Neural progenitor cell (in vitro differentiated cells): ENCODE measurements at regions not wholly inside any gene's neighbourhood (a gene's known extent, or its start where the extent isn't known, plus 50 kb on each side); places are given as distances from the start of the nearest gene placed in this dataset.

Experiments used
- CTCF ChIP-seq: fragments of 200-600 bp; sonication (generic); IDR thresholded peaks from 2 replicates; pipeline ENCODE4 v1.5.1; 2017; ENCODE audit warnings: antibody characterized with exemption, mild to moderate bottlenecking
- EZH2 ChIP-seq: fragments of 200-600 bp; sonication (generic); IDR thresholded peaks from 2 replicates; pipeline ENCODE4 v1.6.1; 2017; ENCODE audit warnings: antibody characterized with exemption, mild to moderate bottlenecking, moderate library complexity

DNA sequence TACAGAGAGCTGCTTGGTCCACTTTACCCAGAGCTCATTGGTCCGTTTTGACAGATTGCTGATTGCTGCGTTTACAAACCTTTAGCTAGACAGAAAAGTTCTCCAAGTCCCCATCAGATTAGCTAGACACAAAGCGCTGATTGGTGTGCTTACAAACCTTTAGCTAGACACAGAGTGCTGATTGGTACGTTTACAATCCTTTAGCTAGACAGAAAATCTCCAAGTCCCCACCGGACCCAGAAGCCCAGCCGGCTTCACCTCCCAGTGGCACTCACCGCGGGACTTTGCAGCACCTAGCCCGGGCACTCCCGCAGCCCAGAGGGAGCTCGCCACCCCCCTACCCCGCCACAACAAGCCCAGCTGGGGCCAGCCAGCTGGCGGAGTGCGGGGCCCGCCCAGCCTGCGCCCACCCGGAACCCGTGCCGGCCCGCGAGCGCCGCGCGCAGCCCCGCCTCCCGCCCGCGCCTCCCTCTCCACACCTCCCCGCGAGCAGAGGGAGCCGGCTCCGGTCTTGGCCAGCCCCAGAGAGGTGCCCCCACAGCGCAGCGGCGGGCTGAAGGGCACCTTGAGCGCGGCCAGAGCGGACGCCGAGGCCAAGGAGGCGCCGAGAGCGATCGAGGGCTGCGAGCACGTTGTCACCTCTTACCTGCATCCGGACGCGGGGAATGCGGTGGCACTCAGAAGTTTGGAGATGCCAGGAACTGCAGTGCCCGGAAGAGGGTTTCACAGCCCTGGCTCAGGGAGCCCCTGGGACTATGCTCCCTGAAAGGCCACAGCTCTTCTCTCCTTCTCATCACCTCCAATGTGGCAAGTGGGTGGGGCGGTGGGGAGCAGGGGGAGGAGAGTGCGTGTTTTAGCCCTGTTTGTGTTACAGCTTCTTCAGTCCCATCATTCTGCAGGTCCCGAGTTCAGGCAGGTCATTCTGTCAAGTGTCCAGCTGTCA lies 1504.5 kb downstream of the CDH11 start:
- TF ChIP-seq CTCF, result no peak
- no peak for TF ChIP-seq EZH2
